Medulla oblongata (tissue), 1 donor: ENCODE measurements at regions not wholly inside any gene's neighbourhood (a gene's known extent, or its start where the extent isn't known, plus 50 kb on each side); places are given as distances from the start of the nearest gene placed in this dataset.

Experiments
- DNase-seq: peaks from one replicate; pipeline ENCODE4 v3.0.0-alpha.2; 2015; ENCODE audit errors: extremely low spot score

- peak; percentile 33 for DNase-seq
These were observed 266.1 kb upstream of the TMTC4 start for GRCh38 chr13:100940658-100941057.

- no peak for DNase-seq
These were observed 259.2 kb upstream of the TMTC4 start for GRCh38 chr13:100933841-100934240.

- DNase-seq, result no peak
These were observed 248.0 kb upstream of the TMTC4 start for GRCh38 chr13:100922599-100922998.

GRCh38 chr13:100921139-100921538, 246.5 kb upstream of the TMTC4 start:
- DNase-seq, result no peak

- no peak for DNase-seq
These were observed 242.4 kb upstream of the TMTC4 start for GRCh38 chr13:100917011-100917410.

GRCh38 chr13:100913143-100913542, 238.5 kb upstream of the TMTC4 start:
- no peak for DNase-seq

GRCh38 chr13:100904293-100904976, 229.8 kb upstream of the TMTC4 start:
- no peak for DNase-seq

- no peak for DNase-seq
These were observed 225.2 kb upstream of the TMTC4 start for GRCh38 chr13:100899720-100900316.

- no peak for DNase-seq
These were observed 223.8 kb upstream of the TMTC4 start for GRCh38 chr13:100898431-100898830.

- DNase-seq, result no peak
These were observed 221.1 kb upstream of the TMTC4 start for GRCh38 chr13:100895651-100896050.

GRCh38 chr13:100892981-100893380, 218.4 kb upstream of the TMTC4 start:
- peak; percentile 59 for DNase-seq

GRCh38 chr13:100890645-100891044, 216.1 kb upstream of the TMTC4 start:
- DNase-seq, result no peak

- DNase-seq, result no peak
These were observed 213.1 kb upstream of the TMTC4 start for GRCh38 chr13:100887729-100888151.

GRCh38 chr13:100883453-100883852, 208.9 kb upstream of the TMTC4 start:
- DNase-seq, result peak; percentile 13

GRCh38 chr13:100881291-100881864, 206.8 kb upstream of the TMTC4 start:
- no peak for DNase-seq

- no peak for DNase-seq
These were observed 205.6 kb upstream of the TMTC4 start for GRCh38 chr13:100880166-100880565.

GRCh38 chr13:100879255-100879654, 204.7 kb upstream of the TMTC4 start:
- no peak for DNase-seq

- no peak for DNase-seq
These were observed 201.4 kb upstream of the TMTC4 start for GRCh38 chr13:100876044-100876403.

GRCh38 chr13:100875392-100876043, 200.9 kb upstream of the TMTC4 start:
- DNase-seq, result no peak

- DNase-seq, result no peak
These were observed 198.2 kb upstream of the TMTC4 start for GRCh38 chr13:100872761-100873160.

- no peak for DNase-seq
These were observed 196.3 kb upstream of the TMTC4 start for GRCh38 chr13:100870898-100871297.

GRCh38 chr13:100860866-100861265, 186.3 kb upstream of the TMTC4 start:
- no peak for DNase-seq

GRCh38 chr13:100859861-100860260, 185.3 kb upstream of the TMTC4 start:
- DNase-seq, result no peak
